Esophagus muscularis mucosa (tissue), 4 donors: ENCODE measurements at regions not wholly inside any gene's neighbourhood (a gene's known extent, or its start where the extent isn't known, plus 50 kb on each side); places are given as distances from the start of the nearest gene placed in this dataset.

Source experiments
- DNase-seq: peaks from one replicate; pipeline ENCODE4 v3.0.0-alpha.2; 2017; ENCODE audit errors: extremely low spot score
- H3K27ac ChIP-seq, 4 donors: fragments of 200-600 bp; sonication (generic); replicated peaks in 1 of 4; 1 replicate in 3 of 4; 2 replicates in 1 of 4; pipeline ENCODE4 v1.5.1; 2016 to 2019; ENCODE audit warnings: mild to moderate bottlenecking in 1 of 4
- H3K27me3 ChIP-seq, 4 donors: fragments of 200-600 bp; sonication (generic); one replicate each; pipeline versions ENCODE4 v1.5.1 to v1.6.0; 2016 to 2019
- H3K36me3 ChIP-seq, 4 donors: fragments of 200-600 bp; sonication (generic); one replicate each; pipeline ENCODE4 v1.5.1; 2016 to 2019
- H3K4me1 ChIP-seq, 4 donors: fragments of 200-600 bp; sonication (generic); one replicate each; pipeline ENCODE4 v1.5.1; 2016 to 2019
- H3K4me3 ChIP-seq, 4 donors: fragments of 200-600 bp; sonication (generic); 1 replicate in 2 of 4; 2 replicates in 2 of 4; pipeline ENCODE4 v1.5.1; 2016 to 2019; ENCODE audit warnings: mild to moderate bottlenecking in 4 of 4, moderate library complexity in 1 of 4
- H3K9me3 ChIP-seq, 4 donors: fragments of 200-600 bp; sonication (generic); 1 replicate in 3 of 4; 2 replicates in 1 of 4; pipeline ENCODE4 v1.5.1; 2016 to 2019
- CTCF ChIP-seq, 3 experiments: fragments of 200-600 bp in 2 of 3; fragments of 450-650 bp in 1 of 3; sonication (generic) in 2 of 3; IDR thresholded peaks; one replicate each; pipeline ENCODE4 v1.5.1; 2017 to 2019; ENCODE audit warnings: antibody characterized with exemption in 3 of 3, mild to moderate bottlenecking in 2 of 3, moderate library complexity in 1 of 3
- EP300 ChIP-seq: sonication (generic); formaldehyde crosslinking; IDR thresholded peaks from one replicate; pipeline ENCODE4 v1.6.1; 2017; ENCODE audit warnings: antibody characterized with exemption
- POLR2A ChIP-seq: fragments of 450-650 bp; IDR thresholded peaks from one replicate; pipeline ENCODE4 v1.6.1; 2017; ENCODE audit warnings: antibody characterized with exemption, moderate library complexity, mild to moderate bottlenecking, low read depth
- POLR2AphosphoS5 ChIP-seq, 2 donors: sonication (generic); formaldehyde crosslinking; IDR thresholded peaks; one replicate each; pipeline ENCODE4 v1.6.1; 2017; ENCODE audit warnings: antibody characterized with exemption in 2 of 2
- WGBS: methylation state at CpG from one replicate; pipeline ENCODE4 v1.1.5; 2018; 5-methylcytosine and 5-hydroxymethylcytosine counted together
- intact Hi-C: fragments of 100-400 bp; cut with DNase I; formaldehyde crosslinking; loops from one replicate; pipeline ENCODE4 v1.15.1; 2023

DNA sequence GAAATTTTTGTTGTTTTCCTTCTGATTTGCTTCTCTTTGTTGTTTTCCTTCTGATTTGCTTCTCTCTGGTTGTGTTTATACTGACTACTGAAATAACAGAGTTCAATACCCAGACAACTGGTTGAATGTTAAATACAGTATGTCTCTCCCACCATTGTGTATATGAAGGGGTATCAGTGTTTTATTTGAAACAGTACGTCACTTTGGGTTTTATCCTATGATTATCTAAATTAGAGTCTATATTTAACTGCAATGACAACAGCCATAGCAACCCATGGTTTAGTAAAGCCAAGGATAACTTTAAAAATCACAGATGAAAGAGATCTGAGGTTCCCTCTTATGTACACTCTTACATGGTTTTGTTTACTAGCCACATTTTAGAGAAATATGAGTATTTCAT, 141.3 kb downstream of the GNAT3 start:
- Histone ChIP-seq H3K27me3 (no peaks in the 10 kb centered on the region), H3K9me3 (peaks cover 0 to under 1% (median 0%) of the 10 kb centered on the region in 4 donors), H3K4me1 (peaks cover 0 to 11% (median 4%) of the 10 kb centered on the region in 4 donors), H3K27ac (no peak overlapping the region), H3K36me3 (no peaks in the 10 kb centered on the region), H3K4me3 (no peak overlapping the region)
- intact Hi-C loops = loop anchor here (5.0 kb wide), 1 partner anchor 58 kb away; no protein-coding TSS in a partner anchor
- 59% methylated on average over 1 of the region's 1 CpG for WGBS
- no peak for DNase-seq
- TF ChIP-seq POLR2AphosphoS5 (IDR thresholded peaks at IDR 0.05) (no peak), CTCF (IDR thresholded peaks at IDR 0.05) (no peak), EP300 (no peak), POLR2A (no peak)

- no peaks in the 10 kb centered on the region for H3K27me3 ChIP-seq
Measured at GRCh38 chr7:80369321-80369720, 142.5 kb downstream of the GNAT3 start.

GRCh38 chr7:80362677-80363076, 149.2 kb downstream of the GNAT3 start:
- Histone ChIP-seq H3K9me3 (peaks cover 0 to 6% (median 2%) of the 10 kb centered on the region in 4 donors), H3K27me3 (no peaks in the 10 kb centered on the region), H3K36me3 (no peaks in the 10 kb centered on the region), H3K4me3 (no peak overlapping the region), H3K4me1 (no peaks in the 10 kb centered on the region), H3K27ac (no peak overlapping the region)
- DNase-seq = no peak
- intact Hi-C loops = no loop called here
- TF ChIP-seq POLR2AphosphoS5 (IDR thresholded peaks at IDR 0.05) (no peak), CTCF (IDR thresholded peaks at IDR 0.05) (no peak), POLR2A (no peak), EP300 (no peak)
- 86% methylated on average over 2 of the region's 2 CpGs for WGBS

More at GRCh38 chr7:80369321-80369720, 142.5 kb downstream of the GNAT3 start:
- TF ChIP-seq EP300 (no peak), POLR2A (no peak), CTCF (IDR thresholded peaks at IDR 0.05) (no peak), POLR2AphosphoS5 (IDR thresholded peaks at IDR 0.05) (no peak)
- WGBS = 76% methylated on average over 7 of the region's 7 CpGs
- intact Hi-C loops = no loop called here
- Histone ChIP-seq H3K9me3 (peaks cover 0 to 6% (median 2%) of the 10 kb centered on the region in 4 donors), H3K4me3 (no peak overlapping the region), H3K27ac (no peak overlapping the region), H3K4me1 (peaks cover 0 to 11% (median 4%) of the 10 kb centered on the region in 4 donors), H3K36me3 (no peaks in the 10 kb centered on the region)
- no peak for DNase-seq

GRCh38 chr7:80362010-80362618, 149.8 kb downstream of the GNAT3 start:
- H3K27ac ChIP-seq = no peak overlapping the region
- peaks cover 0 to 6% (median 2%) of the 10 kb centered on the region in 4 donors for H3K9me3 ChIP-seq
- no peak overlapping the region for H3K4me3 ChIP-seq
- WGBS = 83% methylated on average over 1 of the region's 1 CpG
- H3K36me3 ChIP-seq = no peaks in the 10 kb centered on the region
- intact Hi-C loops = no loop called here
- no peak for DNase-seq
- no peaks in the 10 kb centered on the region for H3K27me3 ChIP-seq
- no peaks in the 10 kb centered on the region for H3K4me1 ChIP-seq
- TF ChIP-seq POLR2A (no peak), CTCF (IDR thresholded peaks at IDR 0.05) (no peak), POLR2AphosphoS5 (IDR thresholded peaks at IDR 0.05) (no peak), EP300 (no peak)

- H3K4me1 ChIP-seq = no peaks in the 10 kb centered on the region
- H3K27ac ChIP-seq = no peak overlapping the region
- no peaks in the 10 kb centered on the region for H3K9me3 ChIP-seq
- intact Hi-C loops = no loop called here
- no peak for DNase-seq
- no peaks in the 10 kb centered on the region for H3K36me3 ChIP-seq
- TF ChIP-seq POLR2AphosphoS5 (IDR thresholded peaks at IDR 0.05) (no peak), POLR2A (no peak)
- H3K4me3 ChIP-seq = no peak overlapping the region
- no peaks in the 10 kb centered on the region for H3K27me3 ChIP-seq
- 86% methylated on average over 2 of the region's 2 CpGs for WGBS
Measured at GRCh38 chr7:80359476-80359875, 152.4 kb downstream of the GNAT3 start.
